HG02943 (cell line): ENCODE measurements at regions not wholly inside any gene's neighbourhood (a gene's known extent, or its start where the extent isn't known, plus 50 kb on each side); places are given as distances from the start of the nearest gene placed in this dataset.
"Not testable (repeated sequence)": the region's sequence is repeated elsewhere in the genome, so short reads cannot be mapped to it uniquely, and the experiment has no call there.

ENCODE experiments used
- ATAC-seq: cut with Tn5 transposase; IDR thresholded peaks from one replicate; pipeline ENCODE4 v1.9.1; 2021; ENCODE audit warnings: mild to moderate bottlenecking, low read depth, moderate library complexity; ENCODE audit not compliant: unreplicated experiment

- no peak for ATAC-seq
Measured at GRCh38 chr21:38905328-38905727, 99.6 kb downstream of the ETS2 start.

GRCh38 chr21:38903690-38904139 lies 98.0 kb downstream of the ETS2 start:
- ATAC-seq, result no peak

- ATAC-seq, result no peak
Measured at GRCh38 chr21:38902608-38903445, 97.1 kb downstream of the ETS2 start.

GRCh38 chr21:38900499-38900898 lies 94.8 kb downstream of the ETS2 start:
- ATAC-seq, result no peak

GRCh38 chr21:38899985-38900384 lies 94.3 kb downstream of the ETS2 start:
- not testable (repeated sequence) for ATAC-seq

- ATAC-seq, result no peak
Measured at GRCh38 chr21:38899277-38899947, 93.7 kb downstream of the ETS2 start.

GRCh38 chr21:38898422-38899096 lies 92.8 kb downstream of the ETS2 start:
- ATAC-seq, result no peak

- no peak for ATAC-seq
Measured at GRCh38 chr21:38897532-38898421, 92.0 kb downstream of the ETS2 start.

- no peak for ATAC-seq
Measured at GRCh38 chr21:38894899-38895298, 89.2 kb downstream of the ETS2 start.

- ATAC-seq, result no peak
Measured at GRCh38 chr21:38888991-38889561, 83.3 kb downstream of the ETS2 start.

GRCh38 chr21:38887749-38888148 lies 82.0 kb downstream of the ETS2 start:
- ATAC-seq, result no peak

- ATAC-seq, result no peak
Measured at GRCh38 chr21:38887062-38887686, 81.4 kb downstream of the ETS2 start.

GRCh38 chr21:38885909-38886308 lies 80.2 kb downstream of the ETS2 start:
- no peak for ATAC-seq

GRCh38 chr21:38884440-38884839 lies 78.7 kb downstream of the ETS2 start:
- no peak for ATAC-seq

GRCh38 chr21:38883142-38883541 lies 77.4 kb downstream of the ETS2 start:
- ATAC-seq, result no peak

- no peak for ATAC-seq
Measured at GRCh38 chr21:38881131-38881530, 75.4 kb downstream of the ETS2 start.

- no peak for ATAC-seq
Measured at GRCh38 chr21:38880577-38880966, 74.8 kb downstream of the ETS2 start.

- no peak for ATAC-seq
Measured at GRCh38 chr21:38879912-38880576, 74.3 kb downstream of the ETS2 start.
